CD4-positive, alpha-beta memory T cell (primary cell): ENCODE measurements at regions not wholly inside any gene's neighbourhood (a gene's known extent, or its start where the extent isn't known, plus 50 kb on each side); places are given as distances from the start of the nearest gene placed in this dataset.

Experiments used
- CTCF ChIA-PET: fragments of 350-600 bp; sonication (Branson Sonifier 250); formaldehyde crosslinking; loops from one replicate; lab custom pipeline; 2021; ENCODE audit warnings: inconsistent platforms; ENCODE audit not compliant: partially characterized antibody; lab: Charles Lee
- POLR2A ChIA-PET: fragments of 350-600 bp; sonication (Branson Sonifier 250); formaldehyde crosslinking; loops from one replicate; lab custom pipeline; 2021; ENCODE audit not compliant: partially characterized antibody; lab: Charles Lee
- DNase-seq, 5 donors: peaks; one replicate each; pipeline versions ENCODE4 v3.0.0 to v3.0.0-alpha.2; 2020 to 2022; ENCODE audit warnings: mixed read lengths in 1 of 5
- H3K27ac ChIP-seq: one replicate; pipeline ENCODE4 v1.7.0; 2013; ENCODE audit warnings: low read depth, low read length
- H3K27me3 ChIP-seq: 2 replicates; pipeline ENCODE4 v1.7.0; 2013; ENCODE audit warnings: mild to moderate bottlenecking, low read length, moderate library complexity; ENCODE audit not compliant: insufficient read depth
- H3K36me3 ChIP-seq: 2 replicates; pipeline ENCODE4 v1.7.0; 2013; ENCODE audit warnings: mild to moderate bottlenecking, low read length, moderate library complexity; ENCODE audit not compliant: insufficient read depth
- H3K4me1 ChIP-seq: 2 replicates; pipeline ENCODE4 v1.7.0; 2013; ENCODE audit warnings: mild to moderate bottlenecking, low read length, moderate library complexity; ENCODE audit not compliant: insufficient read depth
- H3K4me3 ChIP-seq, 2 donors: one replicate each; pipeline ENCODE4 v1.7.0; 2013; ENCODE audit warnings: low read length in 2 of 2, mild to moderate bottlenecking in 1 of 2
- H3K9me3 ChIP-seq, 2 donors: one replicate each; pipeline ENCODE4 v1.7.0; 2013; ENCODE audit warnings: low read length in 2 of 2, control low read depth in 1 of 2; ENCODE audit not compliant: control insufficient read depth in 1 of 2
- H3K27ac Mint-ChIP-seq, 7 donors: one replicate each; pipeline ENCODE4 v1.8.0; 2020 to 2021; ENCODE audit warnings: mixed read lengths in 7 of 7, mild to moderate bottlenecking in 6 of 7, inconsistent platforms in 3 of 7, moderate library complexity in 3 of 7
- H3K27me3 Mint-ChIP-seq, 2 donors: one replicate each; pipeline ENCODE4 v1.8.0; 2020 to 2021; ENCODE audit warnings: mixed read lengths in 2 of 2
- H3K36me3 Mint-ChIP-seq, 2 donors: one replicate each; pipeline ENCODE4 v1.8.0; 2020 to 2021; ENCODE audit warnings: mixed read lengths in 2 of 2, inconsistent platforms in 1 of 2, mild to moderate bottlenecking in 1 of 2
- H3K4me1 Mint-ChIP-seq, 4 donors: one replicate each; pipeline ENCODE4 v1.8.0; 2020 to 2021; ENCODE audit warnings: mixed read lengths in 4 of 4, mild to moderate bottlenecking in 1 of 4
- H3K4me3 Mint-ChIP-seq, 8 donors: one replicate each; pipeline ENCODE4 v1.8.0; 2020 to 2021; ENCODE audit warnings: mixed read lengths in 8 of 8, mild to moderate bottlenecking in 7 of 8, moderate library complexity in 6 of 8, inconsistent platforms in 3 of 8
- H3K9me3 Mint-ChIP-seq, 8 donors: one replicate each; pipeline ENCODE4 v1.8.0; 2020 to 2021; ENCODE audit warnings: mixed read lengths in 8 of 8, mild to moderate bottlenecking in 5 of 8, inconsistent platforms in 3 of 8, moderate library complexity in 1 of 8
- intact Hi-C: fragments of 100-400 bp; cut with micrococcal nuclease; formaldehyde crosslinking; loops from one replicate; pipeline ENCODE4 v1.15.1; 2023

- H3K27me3 Mint-ChIP-seq: peaks cover 17 to 19% of the 10 kb centered on the region in 2 donors
- ChIA-PET POLR2A (no interaction called here), CTCF (no interaction called here)
- Histone ChIP-seq H3K27me3 (no peaks in the 10 kb centered on the region), H3K4me3 (no peak overlapping the region), H3K27ac (no peak overlapping the region), H3K36me3 (no peaks in the 10 kb centered on the region), H3K4me1 (no peaks in the 10 kb centered on the region), H3K9me3 (no peaks in the 10 kb centered on the region)
- H3K27ac Mint-ChIP-seq: no peak overlapping the region
- H3K4me1 Mint-ChIP-seq: peaks cover 0 to 4% (median 1%) of the 10 kb centered on the region in 4 donors
- no peaks in the 10 kb centered on the region for H3K36me3 Mint-ChIP-seq
- no peak for DNase-seq
- H3K4me3 Mint-ChIP-seq: no peak overlapping the region
- intact Hi-C loops: no loop called here
- peaks cover 0 to 11% (median 4%) of the 10 kb centered on the region in 8 donors for H3K9me3 Mint-ChIP-seq
These were observed 88.5 kb upstream of the ALX4 start for GRCh38 chr11:44398266-44399030.

- intact Hi-C loops: no loop called here
- DNase-seq: no peak
- CTCF ChIA-PET: no interaction called here
- peaks cover 5% of the 10 kb centered on the region for H3K27me3 ChIP-seq
- peaks cover 0 to 5% (median 3%) of the 10 kb centered on the region in 8 donors for H3K9me3 Mint-ChIP-seq
- no peaks in the 10 kb centered on the region for H3K36me3 Mint-ChIP-seq
- no peaks in the 10 kb centered on the region for H3K4me1 ChIP-seq
- peaks cover 12 to 16% of the 10 kb centered on the region in 2 donors for H3K27me3 Mint-ChIP-seq
- no peak overlapping the region for H3K27ac Mint-ChIP-seq
- H3K27ac ChIP-seq: no peak overlapping the region
- POLR2A ChIA-PET: no interaction called here
- no peaks in the 10 kb centered on the region for H3K36me3 ChIP-seq
- peaks cover 0 to 4% (median 1%) of the 10 kb centered on the region in 4 donors for H3K4me1 Mint-ChIP-seq
- H3K9me3 ChIP-seq: no peaks in the 10 kb centered on the region
- no peak overlapping the region for H3K4me3 ChIP-seq
- H3K4me3 Mint-ChIP-seq: no peak overlapping the region
These were observed 90.0 kb upstream of the ALX4 start for GRCh38 chr11:44399968-44400367.

- H3K27ac ChIP-seq: no peak overlapping the region
- intact Hi-C loops: no loop called here
- H3K27me3 Mint-ChIP-seq: peaks cover 14 to 16% of the 10 kb centered on the region in 2 donors
- no peaks in the 10 kb centered on the region for H3K4me1 ChIP-seq
- no peak for DNase-seq
- H3K4me3 ChIP-seq: no peak overlapping the region
- peaks cover 0 to 5% (median 2%) of the 10 kb centered on the region in 8 donors for H3K9me3 Mint-ChIP-seq
- H3K4me1 Mint-ChIP-seq: peaks cover 0 to 4% (median 1%) of the 10 kb centered on the region in 4 donors
- ChIA-PET CTCF (no interaction called here), POLR2A (no interaction called here)
- no peak overlapping the region for H3K4me3 Mint-ChIP-seq
- H3K36me3 ChIP-seq: no peaks in the 10 kb centered on the region
- no peaks in the 10 kb centered on the region for H3K36me3 Mint-ChIP-seq
- no peaks in the 10 kb centered on the region for H3K9me3 ChIP-seq
- H3K27ac Mint-ChIP-seq: no peak overlapping the region
- peaks cover 5% of the 10 kb centered on the region for H3K27me3 ChIP-seq
These were observed 90.5 kb upstream of the ALX4 start for GRCh38 chr11:44400431-44400830.

GRCh38 chr11:44402466-44403075 lies 92.6 kb upstream of the ALX4 start:
- Histone ChIP-seq H3K27ac (no peak overlapping the region), H3K4me3 (no peak overlapping the region), H3K4me1 (no peaks in the 10 kb centered on the region), H3K27me3 (peaks cover 5% of the 10 kb centered on the region), H3K36me3 (no peaks in the 10 kb centered on the region), H3K9me3 (no peaks in the 10 kb centered on the region)
- Mint-ChIP-seq H3K4me3 (no peak overlapping the region), H3K36me3 (no peaks in the 10 kb centered on the region), H3K9me3 (no peaks in the 10 kb centered on the region), H3K27me3 (peaks cover 13 to 15% of the 10 kb centered on the region in 2 donors), H3K27ac (no peak overlapping the region), H3K4me1 (peaks cover 0 to 4% (median 1%) of the 10 kb centered on the region in 4 donors)
- intact Hi-C loops: no loop called here
- no peak for DNase-seq
- CTCF ChIA-PET: no interaction called here
- POLR2A ChIA-PET: no interaction called here

GRCh38 chr11:44403176-44403575 lies 93.2 kb upstream of the ALX4 start:
- H3K4me1 ChIP-seq: no peaks in the 10 kb centered on the region
- H3K27me3 Mint-ChIP-seq: peaks cover 11 to 18% of the 10 kb centered on the region in 2 donors
- no peak overlapping the region for H3K4me3 ChIP-seq
- ChIA-PET POLR2A (no interaction called here), CTCF (no interaction called here)
- H3K27ac ChIP-seq: no peak overlapping the region
- no peak overlapping the region for H3K27ac Mint-ChIP-seq
- H3K36me3 ChIP-seq: no peaks in the 10 kb centered on the region
- DNase-seq: no peak
- no peaks in the 10 kb centered on the region for H3K9me3 Mint-ChIP-seq
- intact Hi-C loops: no loop called here
- H3K27me3 ChIP-seq: peaks cover 5% of the 10 kb centered on the region
- H3K9me3 ChIP-seq: no peaks in the 10 kb centered on the region
- no peak overlapping the region for H3K4me3 Mint-ChIP-seq
- no peaks in the 10 kb centered on the region for H3K36me3 Mint-ChIP-seq
- H3K4me1 Mint-ChIP-seq: peaks cover 0 to 4% (median 1%) of the 10 kb centered on the region in 4 donors

- CTCF ChIA-PET: no interaction called here
These were observed 93.8 kb upstream of the ALX4 start for GRCh38 chr11:44403587-44404273.

GRCh38 chr11:44404301-44404700 lies 94.4 kb upstream of the ALX4 start:
- Mint-ChIP-seq H3K9me3 (no peaks in the 10 kb centered on the region), H3K4me1 (peaks cover 0 to 4% (median 1%) of the 10 kb centered on the region in 4 donors), H3K4me3 (no peak overlapping the region), H3K27ac (no peak overlapping the region), H3K36me3 (no peaks in the 10 kb centered on the region), H3K27me3 (peaks cover 11 to 19% of the 10 kb centered on the region in 2 donors)
- Histone ChIP-seq H3K4me1 (no peaks in the 10 kb centered on the region), H3K27ac (no peak overlapping the region), H3K9me3 (no peaks in the 10 kb centered on the region), H3K27me3 (peaks cover 5% of the 10 kb centered on the region), H3K36me3 (no peaks in the 10 kb centered on the region), H3K4me3 (no peak overlapping the region)
- DNase-seq: no peak
- POLR2A ChIA-PET: no interaction called here
- intact Hi-C loops: no loop called here
- CTCF ChIA-PET: no interaction called here

More at GRCh38 chr11:44403587-44404273, 93.8 kb upstream of the ALX4 start:
- H3K9me3 ChIP-seq: no peaks in the 10 kb centered on the region
- H3K27me3 Mint-ChIP-seq: peaks cover 11 to 19% of the 10 kb centered on the region in 2 donors
- no peak for DNase-seq
- H3K4me3 ChIP-seq: no peak overlapping the region
- no peak overlapping the region for H3K4me3 Mint-ChIP-seq
- no peaks in the 10 kb centered on the region for H3K36me3 ChIP-seq
- peaks cover 5% of the 10 kb centered on the region for H3K27me3 ChIP-seq
- H3K27ac ChIP-seq: no peak overlapping the region
- peaks cover 0 to 4% (median 1%) of the 10 kb centered on the region in 4 donors for H3K4me1 Mint-ChIP-seq
- no peaks in the 10 kb centered on the region for H3K36me3 Mint-ChIP-seq
- H3K4me1 ChIP-seq: no peaks in the 10 kb centered on the region
- H3K27ac Mint-ChIP-seq: no peak overlapping the region
- H3K9me3 Mint-ChIP-seq: no peaks in the 10 kb centered on the region
- intact Hi-C loops: no loop called here
- POLR2A ChIA-PET: no interaction called here
